HL-60 (cell line): ENCODE measurements at regions not wholly inside any gene's neighbourhood (a gene's known extent, or its start where the extent isn't known, plus 50 kb on each side); places are given as distances from the start of the nearest gene placed in this dataset.

Experiments
- GABPA ChIP-seq: IDR thresholded peaks from 2 replicates; pipeline ENCODE4 v1.6.1; 2012; ENCODE audit warnings: low read depth
- POLR2AphosphoS5 ChIP-seq: IDR thresholded peaks from 2 replicates; pipeline ENCODE4 v1.6.1; 2012; ENCODE audit warnings: low read depth
- TF ChIP-seq, protein P1 (sequence below): IDR thresholded peaks from one replicate; pipeline ENCODE4 v1.5.1; 2011; ENCODE audit warnings: low read length, control low read depth, inconsistent platforms; ENCODE audit not compliant: insufficient read depth

- TF ChIP-seq, protein P1, sequence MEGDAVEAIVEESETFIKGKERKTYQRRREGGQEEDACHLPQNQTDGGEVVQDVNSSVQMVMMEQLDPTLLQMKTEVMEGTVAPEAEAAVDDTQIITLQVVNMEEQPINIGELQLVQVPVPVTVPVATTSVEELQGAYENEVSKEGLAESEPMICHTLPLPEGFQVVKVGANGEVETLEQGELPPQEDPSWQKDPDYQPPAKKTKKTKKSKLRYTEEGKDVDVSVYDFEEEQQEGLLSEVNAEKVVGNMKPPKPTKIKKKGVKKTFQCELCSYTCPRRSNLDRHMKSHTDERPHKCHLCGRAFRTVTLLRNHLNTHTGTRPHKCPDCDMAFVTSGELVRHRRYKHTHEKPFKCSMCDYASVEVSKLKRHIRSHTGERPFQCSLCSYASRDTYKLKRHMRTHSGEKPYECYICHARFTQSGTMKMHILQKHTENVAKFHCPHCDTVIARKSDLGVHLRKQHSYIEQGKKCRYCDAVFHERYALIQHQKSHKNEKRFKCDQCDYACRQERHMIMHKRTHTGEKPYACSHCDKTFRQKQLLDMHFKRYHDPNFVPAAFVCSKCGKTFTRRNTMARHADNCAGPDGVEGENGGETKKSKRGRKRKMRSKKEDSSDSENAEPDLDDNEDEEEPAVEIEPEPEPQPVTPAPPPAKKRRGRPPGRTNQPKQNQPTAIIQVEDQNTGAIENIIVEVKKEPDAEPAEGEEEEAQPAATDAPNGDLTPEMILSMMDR = no peak
- TF ChIP-seq POLR2AphosphoS5 (no peak), GABPA (no peak)
Observed at GRCh38 chr3:36114353-36114752, 266.0 kb upstream of the STAC start.
